Liver (tissue), 3 donors: ENCODE measurements at regions not wholly inside any gene's neighbourhood (a gene's known extent, or its start where the extent isn't known, plus 50 kb on each side); places are given as distances from the start of the nearest gene placed in this dataset.

Experiments used
- CTCF ChIP-seq: fragments of 150-350 bp; IDR thresholded peaks from 2 replicates; pipeline ENCODE4 v1.5.1; 2017; ENCODE audit warnings: improper control_type of control experiment, low read depth, low read length; ENCODE audit not compliant: missing input control
- RAD21 ChIP-seq, 2 donors: IDR thresholded peaks; 2 replicates each; pipeline ENCODE4 v1.6.1; 2016; ENCODE audit warnings: antibody characterized with exemption in 2 of 2, mild to moderate bottlenecking in 2 of 2
- TAF1 ChIP-seq: conservative IDR thresholded peaks from 2 replicates; pipeline ENCODE4 v1.6.1; 2016; ENCODE audit warnings: antibody characterized with exemption, mild to moderate bottlenecking
- donor health status: healthy.
- donor health status: healthy.

GRCh38 chr5:116976767-116977166 lies 402.1 kb upstream of the SEMA6A start:
- no peak for TF ChIP-seq CTCF
- no peak for TF ChIP-seq TAF1
- no peak for TF ChIP-seq RAD21 (IDR thresholded peaks at IDR 0.05)
